HG02884 (cell line): ENCODE measurements at regions not wholly inside any gene's neighbourhood (a gene's known extent, or its start where the extent isn't known, plus 50 kb on each side); places are given as distances from the start of the nearest gene placed in this dataset.
A peak's percentile ranks its signal among the peaks of the same experiment; 100 is the strongest.

Experiments used
- ATAC-seq: cut with Tn5 transposase; IDR thresholded peaks from one replicate; pipeline ENCODE4 v1.9.1; 2021; ENCODE audit warnings: mild to moderate bottlenecking, moderate library complexity; ENCODE audit not compliant: unreplicated experiment

DNA sequence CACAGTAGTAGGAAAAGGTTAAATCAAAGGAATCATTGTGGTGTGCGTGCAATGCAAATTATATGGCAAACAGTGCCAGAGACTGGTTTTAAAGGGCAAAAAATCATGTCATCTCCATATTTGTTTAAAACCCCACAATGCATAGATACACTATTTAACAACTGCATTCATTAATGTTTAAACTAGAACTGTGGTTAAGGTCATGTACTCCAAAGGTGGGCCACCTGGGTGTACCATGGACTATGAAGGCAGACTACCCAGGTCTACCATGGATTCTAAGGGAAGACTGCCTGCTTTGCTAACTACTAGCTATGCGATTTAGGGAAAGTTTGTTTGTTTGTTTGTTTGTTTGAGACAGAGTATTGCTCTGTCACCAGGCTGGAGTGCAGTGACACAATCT is 356.3 kb downstream of the ZEB2 start:
- ATAC-seq = no peak

DNA sequence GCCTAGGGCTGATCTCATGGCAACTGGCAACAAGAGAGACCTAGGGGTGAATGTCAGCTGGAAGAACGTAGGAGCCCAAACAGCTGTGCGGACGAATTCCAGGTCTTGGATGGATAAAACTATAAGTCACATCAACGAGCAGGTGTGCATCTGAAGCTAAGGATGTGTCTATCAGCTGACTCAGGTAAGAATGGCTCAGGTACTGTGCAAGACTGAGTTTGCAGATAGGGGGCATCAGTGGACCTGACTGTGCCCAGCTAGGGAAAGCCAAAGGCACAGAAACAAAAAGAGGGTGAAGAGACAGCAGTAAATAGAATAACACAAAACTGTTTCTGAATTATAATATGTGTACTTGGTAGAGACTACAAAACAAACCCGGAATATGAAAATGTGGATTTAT is 357.3 kb downstream of the ZEB2 start:
- peak; percentile 66 for ATAC-seq

DNA sequence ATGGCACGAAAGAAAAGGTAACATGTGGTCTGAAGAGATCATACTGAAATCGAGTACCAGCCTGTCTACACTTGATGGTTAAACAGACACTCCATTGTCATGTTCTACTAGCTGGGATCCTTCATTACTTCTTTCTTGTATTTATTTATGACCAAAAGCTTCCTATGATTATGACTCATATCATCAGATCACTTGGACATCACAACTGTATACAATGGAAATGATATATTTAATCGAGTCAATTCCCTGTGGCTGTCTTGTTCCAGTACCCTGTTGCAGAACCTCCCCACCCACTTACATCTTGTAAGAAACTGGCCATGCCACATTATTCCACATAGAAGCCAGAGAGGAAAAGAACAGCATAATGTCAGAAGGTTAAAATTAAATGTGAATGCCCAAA is 358.9 kb downstream of the ZEB2 start:
- ATAC-seq = no peak

DNA sequence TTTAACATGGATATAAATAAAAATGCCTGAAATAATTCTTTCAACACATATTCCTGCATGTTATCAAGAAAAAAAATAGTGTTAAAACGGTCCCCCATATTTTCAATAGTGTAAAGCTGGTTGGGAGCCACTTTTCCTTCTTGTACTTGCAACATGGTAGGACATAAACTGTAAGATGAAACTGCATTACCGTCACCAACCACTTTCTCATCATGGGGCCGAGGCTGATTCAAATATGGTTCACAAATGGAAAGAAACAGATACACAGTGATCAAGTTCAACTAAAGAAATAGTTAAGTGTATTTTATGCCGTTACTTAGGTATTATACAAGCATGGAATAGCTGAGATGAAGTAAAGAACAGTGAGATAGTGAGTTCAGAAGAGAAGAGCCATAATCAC is 360.7 kb downstream of the ZEB2 start:
- ATAC-seq = no peak

DNA sequence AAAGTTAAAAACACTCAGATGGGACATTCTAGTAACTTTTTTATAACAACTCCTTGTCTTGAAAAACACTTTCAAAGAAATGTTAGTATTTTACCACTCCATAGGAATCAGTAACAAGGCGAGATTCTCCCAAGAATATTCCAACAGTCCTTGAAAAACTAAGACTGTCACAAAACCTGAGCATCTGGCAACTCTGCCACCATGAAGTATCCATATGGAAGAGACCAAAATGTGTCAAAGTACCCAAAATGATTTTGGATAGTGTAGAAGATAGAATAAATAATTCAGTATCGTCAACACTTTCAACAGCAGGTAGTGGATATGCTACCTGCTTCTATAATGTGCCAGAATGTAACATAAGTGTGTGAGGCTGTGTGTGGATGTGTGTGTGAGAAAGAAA is 361.8 kb downstream of the ZEB2 start:
- no peak for ATAC-seq

DNA sequence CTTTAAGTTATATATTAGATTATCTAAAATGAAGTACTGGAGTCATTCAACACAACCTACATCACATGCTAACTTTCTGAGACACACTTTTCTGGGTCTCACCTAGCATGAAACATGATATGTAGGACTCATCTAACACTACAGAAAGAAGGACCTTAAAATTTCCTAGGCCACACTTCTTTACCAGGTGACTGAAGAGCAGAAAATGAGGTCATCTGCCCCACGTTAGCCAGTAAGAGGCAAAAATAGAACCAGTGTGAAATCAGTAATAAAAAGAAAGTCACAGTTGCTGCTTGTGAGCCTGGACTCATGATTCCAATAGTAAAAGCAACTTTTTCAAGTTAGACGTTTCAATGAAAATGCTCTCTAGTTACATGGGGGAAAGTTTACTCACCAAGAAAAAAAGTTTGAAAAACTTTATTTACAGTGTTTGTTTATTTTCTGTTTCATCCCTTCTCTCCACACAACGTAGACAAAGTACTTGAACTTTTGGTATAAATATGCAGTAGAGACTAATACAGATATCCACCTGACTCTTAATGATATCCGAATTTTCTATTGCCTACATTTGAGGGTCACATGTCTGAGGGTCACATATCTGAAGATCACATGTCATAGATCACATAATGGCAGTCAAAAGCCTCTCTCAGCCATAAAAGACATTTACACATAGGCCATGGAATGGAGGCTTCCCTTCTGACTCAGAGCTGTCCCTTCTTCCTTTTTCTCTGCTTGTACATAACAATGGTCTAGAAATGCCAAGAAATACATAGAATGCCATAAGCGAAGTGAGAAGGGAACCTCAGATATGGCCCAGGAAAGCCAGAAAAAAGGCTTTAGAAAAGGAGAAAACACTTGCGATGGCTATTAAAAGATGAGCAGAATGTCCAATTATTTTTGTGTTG is 362.9 kb downstream of the ZEB2 start:
- no peak for ATAC-seq

DNA sequence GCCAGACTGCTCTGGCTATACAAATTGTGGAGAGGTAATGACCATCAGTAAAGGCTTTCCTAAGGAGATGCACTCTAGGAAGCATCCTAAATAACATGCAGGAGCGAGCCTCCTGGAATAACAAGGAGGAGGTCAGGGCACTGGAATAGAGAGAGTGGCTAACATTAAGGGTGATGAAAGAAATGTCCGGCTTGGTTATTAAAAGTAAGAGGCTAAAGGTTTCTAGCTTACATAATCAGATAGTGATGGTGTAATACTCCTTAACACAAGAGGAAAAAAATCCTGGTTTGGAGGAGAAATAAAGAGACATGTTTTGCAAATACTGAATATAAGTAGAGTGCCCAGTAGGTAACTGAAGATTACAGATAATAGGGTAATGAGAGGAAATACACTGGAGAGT is 365.7 kb downstream of the ZEB2 start:
- ATAC-seq = no peak

DNA sequence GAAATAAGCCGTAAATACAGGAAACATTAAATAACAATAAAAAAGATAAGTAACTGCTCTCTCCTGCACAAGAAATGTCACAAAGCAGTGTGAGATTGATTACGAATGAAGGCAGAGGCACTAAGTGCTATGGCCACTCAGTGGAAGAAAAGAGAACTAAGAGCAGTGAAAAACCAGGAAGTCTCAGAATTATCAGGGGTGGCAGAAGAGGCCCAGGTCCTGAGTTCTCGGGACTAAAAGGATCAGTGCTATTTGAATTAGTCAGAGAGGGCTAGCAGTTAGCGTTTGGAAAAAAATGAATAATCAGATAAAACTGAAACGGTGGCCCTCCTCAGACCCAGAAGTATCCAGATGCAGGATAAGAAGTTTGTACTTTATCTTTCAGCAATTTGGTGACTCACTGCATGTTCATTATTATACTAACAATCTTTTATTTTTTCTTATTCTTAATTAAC is 367.1 kb downstream of the ZEB2 start:
- ATAC-seq = no peak

DNA sequence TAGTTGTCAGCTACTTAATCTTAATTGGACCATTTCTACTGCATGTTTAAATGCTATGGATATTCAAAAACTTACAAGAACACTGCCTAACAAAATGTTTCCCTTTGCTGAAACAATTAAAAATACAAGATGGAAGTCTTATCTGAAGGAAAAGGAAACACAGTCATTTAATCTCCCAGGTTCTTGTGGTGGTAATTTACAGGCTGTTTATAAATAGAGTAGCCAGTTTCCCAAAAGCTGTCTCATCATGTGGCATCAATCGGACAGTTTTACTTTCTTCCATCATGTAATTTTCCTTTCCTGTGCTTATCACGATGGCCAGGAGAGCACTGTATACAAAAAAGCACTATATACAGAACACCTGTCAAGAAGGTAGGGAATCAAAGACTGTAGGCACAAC is 368.1 kb downstream of the ZEB2 start:
- no peak for ATAC-seq

DNA sequence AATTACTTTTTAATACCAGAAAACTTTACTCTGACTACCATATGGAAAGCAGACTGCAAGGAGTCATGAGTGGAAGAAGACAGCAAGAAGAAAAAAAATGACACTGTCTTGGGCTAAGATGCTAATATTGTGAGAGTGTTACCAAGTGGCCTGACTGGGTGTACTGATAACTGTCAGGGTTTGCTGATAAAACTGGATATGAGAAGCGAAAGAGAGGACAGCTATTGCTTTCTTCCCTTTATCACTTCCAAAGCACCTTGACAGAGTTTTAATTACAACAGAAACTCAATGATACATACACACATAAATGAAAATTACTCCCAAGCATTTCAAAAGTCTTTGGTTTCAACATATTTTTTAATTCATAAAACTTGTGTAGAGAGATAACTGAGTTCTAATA is 368.5 kb downstream of the ZEB2 start:
- no peak for ATAC-seq

DNA sequence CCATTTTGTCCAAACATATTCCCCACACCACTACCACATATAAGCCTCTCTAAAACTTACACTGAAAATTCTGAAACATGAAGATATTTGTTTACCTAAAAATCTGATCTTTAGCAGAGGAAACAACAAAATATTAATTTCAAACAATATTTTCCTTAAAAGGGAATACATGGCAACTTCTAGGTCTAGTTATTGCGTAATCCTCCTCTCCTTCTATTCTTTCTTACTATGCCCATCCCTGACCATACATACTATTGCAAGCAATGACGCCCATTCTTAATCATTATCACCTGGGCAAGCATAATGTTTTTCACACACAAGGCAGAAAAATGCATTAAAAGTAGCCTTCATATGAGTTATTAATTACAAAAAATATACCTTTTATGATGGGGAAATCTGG is 372.6 kb downstream of the ZEB2 start:
- ATAC-seq = no peak

DNA sequence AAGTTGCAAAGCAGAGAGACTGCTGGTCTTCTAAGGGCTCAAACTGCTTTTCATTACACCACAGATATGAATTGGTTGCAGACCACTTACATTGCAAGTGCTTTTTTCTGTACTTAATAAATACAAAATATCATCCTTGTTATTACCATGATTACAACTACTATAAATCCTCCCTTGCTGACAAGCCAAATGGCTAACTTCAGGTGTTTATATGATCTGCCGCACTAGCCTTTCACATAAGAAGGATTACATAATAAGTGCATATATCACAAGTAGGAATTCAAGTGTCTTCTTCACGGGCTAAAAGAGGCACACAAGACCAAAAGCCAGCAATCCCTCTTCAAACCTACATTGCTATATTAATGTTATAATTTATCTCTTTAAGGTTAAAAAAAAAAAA is 373.0 kb downstream of the ZEB2 start:
- no peak for ATAC-seq

DNA sequence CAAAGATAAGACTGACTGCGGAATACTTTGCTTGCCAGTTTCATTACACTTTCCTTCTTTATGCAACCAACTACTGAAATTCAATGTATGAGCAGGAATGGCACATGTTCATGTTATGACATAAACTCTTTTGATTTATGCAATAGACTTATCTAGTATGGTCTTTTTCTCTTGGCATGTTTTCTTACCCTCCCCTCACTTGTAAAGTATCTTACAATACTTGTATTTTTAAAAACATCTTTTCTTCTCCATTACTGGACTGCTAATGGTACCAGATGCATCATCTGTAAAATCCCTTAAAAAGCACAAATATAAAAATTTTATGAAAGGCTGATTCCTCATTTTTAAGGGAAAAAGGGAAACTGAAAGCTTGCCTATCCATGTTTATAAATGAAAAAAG is 373.8 kb downstream of the ZEB2 start:
- ATAC-seq = no peak

DNA sequence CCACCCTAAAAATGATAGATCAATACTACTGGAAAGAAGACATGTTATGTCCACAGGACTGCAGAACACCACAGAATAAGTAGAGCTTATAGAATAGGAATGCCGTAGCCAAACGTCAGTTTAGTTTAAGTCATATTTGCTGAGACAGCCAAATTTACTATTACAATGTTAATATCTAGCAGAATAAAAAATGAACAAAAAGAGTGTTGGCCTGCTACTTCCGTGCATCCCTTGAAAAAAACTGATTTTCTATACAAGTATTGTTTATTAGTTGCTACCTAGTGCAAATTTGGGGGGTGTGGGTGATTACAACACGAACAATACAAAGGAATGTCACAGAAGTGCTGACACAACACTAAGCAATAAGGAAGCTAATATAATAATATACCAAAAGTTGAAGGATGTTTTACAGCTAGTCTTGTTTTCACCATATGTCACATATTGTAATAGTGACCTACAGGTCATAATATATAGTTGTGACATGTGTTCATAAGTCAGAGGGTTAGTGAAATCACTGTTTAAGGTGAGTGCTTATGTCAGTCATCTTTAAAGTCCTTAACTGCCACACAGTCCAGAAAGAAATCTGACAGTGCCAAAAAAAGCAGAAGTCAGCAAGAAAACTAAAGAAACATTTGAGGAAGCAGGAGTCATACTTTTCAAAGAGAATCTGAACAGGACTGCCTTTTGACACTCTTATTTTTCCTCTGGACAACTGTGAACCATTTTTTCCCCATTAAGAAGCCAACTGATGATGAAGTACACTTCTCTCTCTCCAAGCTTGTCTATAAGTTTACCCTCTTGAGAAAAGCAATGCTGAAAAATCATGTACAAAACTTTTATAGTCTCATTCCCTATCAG is 376.4 kb downstream of the ZEB2 start:
- ATAC-seq = no peak

DNA sequence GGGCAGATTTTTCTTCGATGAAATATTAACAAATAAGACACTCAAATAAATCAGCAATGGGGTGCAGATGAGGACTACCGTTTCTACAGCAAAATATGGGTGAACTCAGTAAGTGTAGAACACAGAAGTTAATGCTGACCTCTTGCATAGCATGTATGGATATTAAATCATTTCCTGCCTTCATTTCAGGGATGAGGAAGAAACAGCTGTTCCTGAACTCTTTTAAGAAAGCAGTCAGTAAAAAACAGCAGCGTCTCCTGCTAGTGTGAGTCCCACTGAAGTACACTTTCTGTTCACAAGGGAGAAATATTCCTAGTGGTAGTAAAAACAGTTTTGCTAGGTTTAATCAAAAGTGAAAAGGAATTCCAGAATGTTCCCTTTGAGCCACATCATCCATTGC is 379.0 kb downstream of the ZEB2 start:
- no peak for ATAC-seq

DNA sequence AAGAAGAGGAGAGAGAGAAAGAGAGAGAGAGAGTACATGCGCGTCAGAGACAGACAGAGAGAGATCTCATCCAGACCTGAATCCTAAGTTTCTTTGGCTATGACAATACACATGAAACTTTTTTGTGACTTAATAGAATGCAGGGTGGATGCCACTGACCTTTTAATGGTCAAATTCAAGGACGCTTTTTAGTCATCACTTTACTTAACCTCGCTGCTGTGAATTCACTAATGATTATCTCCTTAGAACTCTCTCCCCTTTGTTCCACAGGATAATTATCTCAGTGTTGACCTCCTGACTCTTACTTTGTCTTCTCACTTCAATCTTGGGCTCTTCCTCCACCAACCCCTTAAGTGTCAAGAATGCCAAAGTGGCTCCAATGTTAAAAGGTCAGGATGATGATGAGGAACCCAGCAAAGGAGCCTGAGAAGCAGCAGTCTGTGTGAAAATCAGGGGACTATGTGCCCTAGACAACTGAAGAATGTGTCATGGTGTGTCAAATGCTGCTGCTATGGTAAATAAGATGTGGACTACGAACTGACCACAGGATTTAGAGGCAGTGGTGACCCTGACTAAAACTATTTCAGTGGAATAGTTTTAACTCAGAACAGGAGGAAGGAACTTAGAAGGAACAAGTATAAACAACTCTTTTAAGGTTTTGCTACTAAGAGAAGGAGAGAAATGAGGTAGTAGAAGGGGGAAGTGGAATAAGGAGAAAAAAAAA is 382.1 kb downstream of the ZEB2 start:
- no peak for ATAC-seq

DNA sequence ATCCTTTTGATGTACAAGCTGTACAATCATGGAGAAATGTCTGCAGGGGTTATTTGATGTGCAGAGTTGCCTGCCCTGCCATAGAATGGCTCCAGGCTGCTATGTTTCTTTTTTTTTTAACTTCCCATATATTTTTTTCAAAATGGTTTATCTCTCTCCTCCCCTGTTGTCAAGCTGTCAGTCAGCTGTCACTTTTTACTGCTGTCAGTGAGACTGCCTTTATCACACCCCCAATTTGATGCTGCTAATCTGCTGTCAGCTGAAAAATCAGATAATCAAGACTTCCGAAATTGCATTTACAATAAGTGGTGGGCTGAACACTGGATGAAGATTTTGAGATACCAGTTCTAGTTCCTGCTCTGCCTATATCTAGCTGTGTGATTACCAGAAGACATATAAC is 382.6 kb downstream of the ZEB2 start:
- ATAC-seq = no peak

DNA sequence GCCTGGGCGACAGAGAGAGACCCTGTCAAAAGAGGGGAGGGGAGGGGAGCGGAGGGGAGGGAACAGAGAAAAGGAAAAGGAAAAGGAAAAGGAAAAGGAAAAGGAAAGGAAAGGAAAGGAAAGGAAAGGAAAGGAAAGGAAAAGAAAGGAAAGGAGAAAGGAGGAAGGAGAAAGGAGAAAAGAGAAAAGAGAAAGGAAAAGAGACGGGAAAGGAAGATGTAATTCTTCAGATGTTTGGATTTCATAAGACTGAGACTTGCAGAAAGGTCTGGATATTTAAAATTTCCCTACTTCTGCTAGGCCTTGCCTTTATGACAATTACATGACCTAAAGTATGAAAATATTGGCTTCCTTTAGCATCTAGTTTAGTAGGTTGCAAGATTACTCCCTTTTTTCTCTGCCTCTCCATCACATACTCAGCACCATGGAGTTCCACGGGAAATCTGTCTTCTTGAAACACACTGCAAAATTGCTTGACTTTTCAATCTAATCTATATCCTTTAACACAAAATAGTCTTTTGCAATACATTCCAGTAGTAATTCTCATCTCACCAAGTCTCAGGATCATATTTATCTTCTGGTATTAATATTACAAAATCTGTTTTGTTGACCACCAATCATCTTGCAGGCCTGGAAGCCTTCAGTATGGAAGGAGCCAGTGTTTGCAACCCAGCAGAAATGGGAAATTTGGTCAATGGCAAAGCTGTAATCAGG is 383.5 kb downstream of the ZEB2 start:
- ATAC-seq = no peak

DNA sequence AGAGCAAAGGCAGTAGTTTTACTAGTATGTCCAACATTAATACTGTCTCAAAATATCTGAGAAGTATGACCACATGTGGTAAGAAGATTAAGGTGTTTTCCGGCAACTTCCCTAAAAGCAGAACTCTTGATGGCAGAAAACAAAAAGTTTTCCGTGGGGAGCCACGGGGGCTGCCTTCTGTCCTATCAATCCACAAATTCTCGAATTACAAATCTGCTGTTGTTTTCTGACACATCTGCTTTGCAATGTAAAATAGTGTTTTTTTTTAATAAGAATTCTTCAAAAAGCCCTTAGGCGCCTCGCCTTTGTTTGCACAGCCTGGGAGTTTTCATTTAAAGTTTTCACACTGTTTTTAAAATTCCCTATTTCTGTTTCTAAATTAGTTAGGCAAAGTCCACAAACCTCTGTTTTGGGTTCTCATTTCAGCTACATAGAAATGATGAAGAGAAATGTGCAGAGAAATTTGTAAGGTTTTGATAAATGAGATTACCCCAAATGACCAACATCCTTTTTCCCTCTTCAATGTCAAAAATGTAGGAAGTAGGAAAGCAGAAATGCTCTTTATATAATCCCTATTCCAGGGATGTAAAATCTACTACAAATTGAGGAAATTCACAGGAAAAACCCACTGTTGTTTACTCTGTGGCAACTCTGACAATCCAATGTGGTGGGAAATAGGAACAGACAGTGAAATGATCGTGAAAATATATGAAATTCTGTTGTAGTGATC is 385.8 kb downstream of the ZEB2 start:
- no peak for ATAC-seq

DNA sequence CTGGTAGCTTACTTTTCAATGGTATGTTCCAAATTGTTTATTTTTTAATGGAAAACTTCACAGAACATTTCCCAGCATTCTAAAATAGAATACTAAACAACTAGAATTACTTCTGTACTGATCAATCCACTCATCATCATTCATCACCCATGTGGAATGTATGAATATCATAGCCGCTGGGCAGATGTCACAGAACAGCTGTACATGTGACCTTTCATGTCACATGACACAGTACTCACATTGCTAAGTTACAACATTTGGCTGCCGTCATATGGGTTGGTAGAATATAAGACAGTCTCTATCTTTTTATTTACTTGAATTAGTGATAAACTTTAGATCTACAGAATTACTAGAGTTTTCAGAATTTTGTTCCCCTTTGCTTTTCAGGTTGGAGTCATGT is 387.6 kb downstream of the ZEB2 start:
- no peak for ATAC-seq
